GM19239 (cell line): ENCODE measurements at regions not wholly inside any gene's neighbourhood (a gene's known extent, or its start where the extent isn't known, plus 50 kb on each side); places are given as distances from the start of the nearest gene placed in this dataset.
"Not testable (repeated sequence)": the region's sequence is repeated elsewhere in the genome, so short reads cannot be mapped to it uniquely, and the experiment has no call there.

Experiments used
- DNase-seq: peaks from one replicate; pipeline ENCODE4 v3.0.0; 2011; ENCODE audit warnings: low spot score; ENCODE audit not compliant: insufficient read length
- FAIRE-seq: peaks from 2 replicates; lab custom pipeline; 2011; peaks lifted over from hg19 to GRCh38; lab: Jason Lieb, UNC

- FAIRE-seq: no peak
Observed at GRCh38 chr18:56003720-56004088, 415.7 kb upstream of the TCF4 start.

GRCh38 chr18:56003009-56003719 is 415.2 kb upstream of the TCF4 start:
- FAIRE-seq (no peak), DNase-seq (no peak)

More at GRCh38 chr18:56003720-56004088, 415.7 kb upstream of the TCF4 start:
- no peak for DNase-seq

- FAIRE-seq (no peak), DNase-seq (no peak)
Observed at GRCh38 chr18:56001576-56001975, 413.6 kb upstream of the TCF4 start.

GRCh38 chr18:56000041-56000440 is 412.0 kb upstream of the TCF4 start:
- FAIRE-seq (no peak), DNase-seq (no peak)

- DNase-seq (no peak), FAIRE-seq (no peak)
Observed at GRCh38 chr18:55999641-56000040, 411.6 kb upstream of the TCF4 start.

- DNase-seq (no peak), FAIRE-seq (no peak)
Observed at GRCh38 chr18:55998801-55999385, 410.9 kb upstream of the TCF4 start.

GRCh38 chr18:55998071-55998522 is 410.1 kb upstream of the TCF4 start:
- FAIRE-seq: no peak
- DNase-seq: no peak

- no peak for DNase-seq
- FAIRE-seq: no peak
Observed at GRCh38 chr18:55997151-55997561, 409.2 kb upstream of the TCF4 start.

GRCh38 chr18:55996717-55997116 is 408.7 kb upstream of the TCF4 start:
- no peak for FAIRE-seq
- no peak for DNase-seq

- DNase-seq (no peak), FAIRE-seq (no peak)
Observed at GRCh38 chr18:55990186-55990585, 402.2 kb upstream of the TCF4 start.

- no peak for DNase-seq
- FAIRE-seq: no peak
Observed at GRCh38 chr18:55988537-55988936, 400.5 kb upstream of the TCF4 start.

GRCh38 chr18:55983433-55983832 is 395.4 kb upstream of the TCF4 start:
- no peak for DNase-seq
- FAIRE-seq: no peak

GRCh38 chr18:55982992-55983391 is 395.0 kb upstream of the TCF4 start:
- FAIRE-seq: no peak
- DNase-seq: no peak

GRCh38 chr18:55981712-55982475 is 393.9 kb upstream of the TCF4 start:
- FAIRE-seq: no peak

GRCh38 chr18:55974521-55974920 is 386.5 kb upstream of the TCF4 start:
- no peak for DNase-seq
- FAIRE-seq: no peak

More at GRCh38 chr18:55981712-55982475, 393.9 kb upstream of the TCF4 start:
- no peak for DNase-seq

GRCh38 chr18:55968550-55968949 is 380.6 kb upstream of the TCF4 start:
- FAIRE-seq: no peak
- no peak for DNase-seq

GRCh38 chr18:55967019-55967418 is 379.0 kb upstream of the TCF4 start:
- DNase-seq (no peak), FAIRE-seq (no peak)

- no peak for FAIRE-seq
- DNase-seq: no peak
Observed at GRCh38 chr18:55964171-55964570, 376.2 kb upstream of the TCF4 start.

GRCh38 chr18:55953326-55953725 is 365.3 kb upstream of the TCF4 start:
- FAIRE-seq (no peak), DNase-seq (no peak)

GRCh38 chr18:55951738-55952137 is 363.7 kb upstream of the TCF4 start:
- not testable (repeated sequence) for DNase-seq, FAIRE-seq
